GM19043 (cell line): ENCODE measurements at regions not wholly inside any gene's neighbourhood (a gene's known extent, or its start where the extent isn't known, plus 50 kb on each side); places are given as distances from the start of the nearest gene placed in this dataset.

ENCODE experiments used
- ATAC-seq: cut with Tn5 transposase; IDR thresholded peaks from one replicate; pipeline ENCODE4 v1.9.1; 2021; ENCODE audit warnings: low read depth; ENCODE audit not compliant: unreplicated experiment

GRCh38 chr6:111984516-111985201 is 69.2 kb upstream of the CCN6 start:
- ATAC-seq, result no peak

- no peak for ATAC-seq
Observed at GRCh38 chr6:111985202-111985731, 68.6 kb upstream of the CCN6 start.

- no peak for ATAC-seq
Observed at GRCh38 chr6:111986651-111987050, 67.3 kb upstream of the CCN6 start.

GRCh38 chr6:111987295-111987694 is 66.6 kb upstream of the CCN6 start:
- no peak for ATAC-seq

- ATAC-seq, result no peak
Observed at GRCh38 chr6:111988926-111989325, 65.0 kb upstream of the CCN6 start.

- peak; percentile 48 for ATAC-seq
Observed at GRCh38 chr6:111989743-111990142, 64.2 kb upstream of the CCN6 start.

- ATAC-seq, result no peak
Observed at GRCh38 chr6:111990214-111990613, 63.7 kb upstream of the CCN6 start.

- no peak for ATAC-seq
Observed at GRCh38 chr6:111992851-111993250, 61.1 kb upstream of the CCN6 start.

- no peak for ATAC-seq
Observed at GRCh38 chr6:111993342-111993741, 60.6 kb upstream of the CCN6 start.

- ATAC-seq, result no peak
Observed at GRCh38 chr6:111994791-111995190, 59.1 kb upstream of the CCN6 start.

- ATAC-seq, result no peak
Observed at GRCh38 chr6:111995404-111995803, 58.5 kb upstream of the CCN6 start.

GRCh38 chr6:111996144-111996865 is 57.6 kb upstream of the CCN6 start:
- no peak for ATAC-seq

GRCh38 chr6:111997078-111997852 is 56.6 kb upstream of the CCN6 start:
- peak; percentile 52 for ATAC-seq

- no peak for ATAC-seq
Observed at GRCh38 chr6:111997853-111998208, 56.1 kb upstream of the CCN6 start.

GRCh38 chr6:112002307-112002706 is 51.6 kb upstream of the CCN6 start:
- ATAC-seq, result no peak
